ENCODE measurements at regions not wholly inside any gene's neighbourhood (a gene's known extent, or its start where the extent isn't known, plus 50 kb on each side); places are given as distances from the start of the nearest gene placed in this dataset.

DNA sequence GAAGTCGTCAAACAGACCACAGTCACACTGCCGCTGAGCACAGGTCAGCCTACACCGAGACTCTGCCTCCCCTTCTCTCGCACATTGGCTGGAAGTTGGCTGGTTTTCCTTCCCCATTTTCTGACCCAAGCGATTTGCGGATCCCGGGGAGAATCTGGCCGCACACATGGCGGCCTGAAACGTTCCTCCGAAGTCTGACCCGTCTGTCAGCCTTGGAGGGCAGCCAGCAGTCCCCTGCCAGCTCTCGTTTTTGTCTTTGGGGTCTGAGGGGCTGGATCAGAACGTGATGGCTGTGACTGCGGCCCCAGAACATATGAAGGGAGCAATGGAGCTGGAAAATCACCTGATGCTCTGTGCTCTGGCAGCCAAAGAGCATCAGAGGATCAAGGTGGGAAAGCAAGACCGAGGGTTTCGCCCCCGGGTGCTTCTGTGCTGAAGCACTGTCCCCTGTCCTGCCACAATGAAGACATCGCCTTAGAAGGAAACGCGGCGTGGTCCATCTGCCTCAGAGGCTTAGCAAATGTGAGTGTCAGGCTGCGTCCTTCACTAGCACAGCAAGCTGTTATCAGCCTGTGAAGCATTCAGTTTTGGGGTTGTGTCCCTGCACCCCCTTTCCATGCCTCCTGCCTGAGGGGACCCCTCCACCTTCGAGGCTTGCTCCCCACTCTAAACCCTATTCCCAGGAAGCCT, 119.3 kb upstream of the SHH start:
- ATAC-seq, result no peak
- no peaks in the 10 kb centered on the region for H3K4me1 ChIP-seq
- no peak for DNase-seq
- H3K27ac ChIP-seq, result no peak overlapping the region
- no peak overlapping the region for H3K4me3 ChIP-seq
- no peaks in the 10 kb centered on the region for H3K9me3 ChIP-seq
- intact Hi-C loops (cut with DNase I), result no loop called here
- H3K27me3 ChIP-seq, result peaks cover 0 to 24% of the 10 kb centered on the region in 2 donors
- no peaks in the 10 kb centered on the region for H3K36me3 ChIP-seq
- TF ChIP-seq, protein P1, sequence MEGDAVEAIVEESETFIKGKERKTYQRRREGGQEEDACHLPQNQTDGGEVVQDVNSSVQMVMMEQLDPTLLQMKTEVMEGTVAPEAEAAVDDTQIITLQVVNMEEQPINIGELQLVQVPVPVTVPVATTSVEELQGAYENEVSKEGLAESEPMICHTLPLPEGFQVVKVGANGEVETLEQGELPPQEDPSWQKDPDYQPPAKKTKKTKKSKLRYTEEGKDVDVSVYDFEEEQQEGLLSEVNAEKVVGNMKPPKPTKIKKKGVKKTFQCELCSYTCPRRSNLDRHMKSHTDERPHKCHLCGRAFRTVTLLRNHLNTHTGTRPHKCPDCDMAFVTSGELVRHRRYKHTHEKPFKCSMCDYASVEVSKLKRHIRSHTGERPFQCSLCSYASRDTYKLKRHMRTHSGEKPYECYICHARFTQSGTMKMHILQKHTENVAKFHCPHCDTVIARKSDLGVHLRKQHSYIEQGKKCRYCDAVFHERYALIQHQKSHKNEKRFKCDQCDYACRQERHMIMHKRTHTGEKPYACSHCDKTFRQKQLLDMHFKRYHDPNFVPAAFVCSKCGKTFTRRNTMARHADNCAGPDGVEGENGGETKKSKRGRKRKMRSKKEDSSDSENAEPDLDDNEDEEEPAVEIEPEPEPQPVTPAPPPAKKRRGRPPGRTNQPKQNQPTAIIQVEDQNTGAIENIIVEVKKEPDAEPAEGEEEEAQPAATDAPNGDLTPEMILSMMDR (IDR thresholded peaks at IDR 0.05), result no peak

DNA sequence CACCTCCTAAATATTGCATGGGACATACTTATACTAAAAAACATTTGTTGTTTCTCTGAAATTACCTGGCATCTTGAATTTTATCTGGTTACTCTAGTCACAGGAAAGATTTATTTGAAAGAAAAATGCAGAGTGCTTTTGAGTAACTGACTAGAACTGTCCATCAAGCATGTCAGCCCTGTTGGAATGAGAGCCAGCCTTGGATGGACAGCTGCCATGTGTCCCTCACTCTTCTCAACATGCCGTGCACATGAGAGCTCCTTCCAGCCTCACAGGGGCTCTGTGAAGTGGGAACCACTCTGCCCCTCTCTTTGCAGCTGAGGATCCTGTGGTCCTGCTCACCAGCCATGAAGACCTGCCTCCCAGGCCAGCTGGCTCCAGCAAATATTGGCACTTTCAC, 118.3 kb upstream of the SHH start:
- intact Hi-C loops (cut with DNase I), result no loop called here
- no peak overlapping the region for H3K27ac ChIP-seq
- no peak overlapping the region for H3K4me3 ChIP-seq
- DNase-seq (no peak), ATAC-seq (no peak)
- no peaks in the 10 kb centered on the region for H3K36me3 ChIP-seq
- TF ChIP-seq, protein P1 (IDR thresholded peaks at IDR 0.05), result no peak
- no peaks in the 10 kb centered on the region for H3K9me3 ChIP-seq
- H3K4me1 ChIP-seq, result no peaks in the 10 kb centered on the region
- H3K27me3 ChIP-seq, result peaks cover 0 to 24% of the 10 kb centered on the region in 2 donors

DNA sequence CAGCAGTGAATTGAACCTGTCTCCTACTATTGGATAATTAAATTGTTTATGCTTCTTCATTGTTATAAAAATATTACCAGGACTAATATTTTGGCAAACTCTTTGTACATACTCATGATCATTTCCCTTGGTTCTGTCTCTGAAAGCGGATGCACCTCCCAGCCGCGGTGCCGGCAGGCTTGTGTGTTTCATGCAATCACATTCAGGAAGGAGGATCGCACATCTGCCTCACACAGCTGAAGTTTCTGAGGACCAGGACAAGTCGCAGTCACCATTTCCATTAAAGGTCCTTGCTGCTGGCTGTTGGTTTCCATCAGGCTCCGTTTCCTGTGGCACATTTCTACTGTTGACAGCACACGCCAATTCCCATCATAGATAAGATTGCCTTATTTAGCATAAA, 117.8 kb upstream of the SHH start:
- TF ChIP-seq, protein P1 (IDR thresholded peaks at IDR 0.05), result no peak
- Histone ChIP-seq H3K27me3 (peaks cover 0 to 24% of the 10 kb centered on the region in 2 donors), H3K9me3 (no peaks in the 10 kb centered on the region), H3K4me1 (no peaks in the 10 kb centered on the region), H3K36me3 (no peaks in the 10 kb centered on the region), H3K4me3 (no peak overlapping the region), H3K27ac (no peak overlapping the region)
- DNase-seq (no peak), ATAC-seq (no peak)
- intact Hi-C loops (cut with DNase I), result no loop called here

DNA sequence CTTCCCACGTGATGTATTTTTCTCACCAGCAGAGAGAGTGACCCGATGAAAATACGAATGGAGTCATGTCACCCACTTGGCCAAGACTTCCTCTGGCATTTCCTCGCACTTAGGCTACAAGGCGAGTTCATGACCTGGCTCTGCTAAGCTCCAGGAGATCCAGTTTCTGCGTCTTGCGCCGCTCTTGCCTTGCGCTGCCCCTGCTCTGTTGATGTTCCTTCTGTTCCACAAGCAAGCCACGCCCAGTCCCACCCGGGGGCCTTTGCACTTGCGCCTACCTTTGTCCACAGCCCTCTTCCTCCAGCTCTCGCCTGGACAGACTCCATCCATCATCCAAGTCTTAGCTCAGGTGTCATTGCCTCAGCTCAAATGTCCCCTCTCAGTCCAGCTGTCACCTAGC, 116.3 kb upstream of the SHH start:
- no peak overlapping the region for H3K4me3 ChIP-seq
- no peaks in the 10 kb centered on the region for H3K4me1 ChIP-seq
- ATAC-seq (no peak), DNase-seq (no peak)
- intact Hi-C loops (cut with DNase I), result no loop called here
- no peak overlapping the region for H3K27ac ChIP-seq
- H3K36me3 ChIP-seq, result no peaks in the 10 kb centered on the region
- peaks cover 0 to 24% of the 10 kb centered on the region in 2 donors for H3K27me3 ChIP-seq
- TF ChIP-seq, protein P1 (IDR thresholded peaks at IDR 0.05), result no peak
- H3K9me3 ChIP-seq, result no peaks in the 10 kb centered on the region

DNA sequence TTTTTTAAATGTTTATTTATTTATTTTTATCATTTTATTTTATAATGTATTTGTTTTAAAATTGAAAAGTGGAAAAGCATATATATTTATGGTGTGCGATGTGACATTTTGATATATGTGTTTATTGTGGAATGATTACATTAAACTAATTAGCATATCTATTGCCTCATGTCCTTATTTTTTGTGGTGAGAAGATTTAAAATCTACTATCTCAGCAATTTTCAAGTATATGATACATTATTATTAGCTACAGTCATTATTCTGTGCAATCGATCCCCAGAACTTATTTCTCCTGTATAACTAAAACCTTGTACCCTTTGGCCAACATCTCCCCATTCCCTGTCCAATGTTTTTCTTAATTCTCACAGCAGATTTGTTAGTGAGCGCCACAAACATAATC, 115.6 kb upstream of the SHH start:
- Histone ChIP-seq H3K27me3 (peaks cover 0 to 24% of the 10 kb centered on the region in 2 donors), H3K36me3 (no peaks in the 10 kb centered on the region), H3K27ac (no peak overlapping the region), H3K9me3 (no peaks in the 10 kb centered on the region), H3K4me1 (no peaks in the 10 kb centered on the region), H3K4me3 (no peak overlapping the region)
- TF ChIP-seq, protein P1 (IDR thresholded peaks at IDR 0.05), result no peak
- ATAC-seq (no peak), DNase-seq (no peak)
- intact Hi-C loops (cut with DNase I), result no loop called here

All from left lung (tissue), 4 donors.